ENCODE measurements at regions not wholly inside any gene's neighbourhood (a gene's known extent, or its start where the extent isn't known, plus 50 kb on each side); places are given as distances from the start of the nearest gene placed in this dataset.

DNA sequence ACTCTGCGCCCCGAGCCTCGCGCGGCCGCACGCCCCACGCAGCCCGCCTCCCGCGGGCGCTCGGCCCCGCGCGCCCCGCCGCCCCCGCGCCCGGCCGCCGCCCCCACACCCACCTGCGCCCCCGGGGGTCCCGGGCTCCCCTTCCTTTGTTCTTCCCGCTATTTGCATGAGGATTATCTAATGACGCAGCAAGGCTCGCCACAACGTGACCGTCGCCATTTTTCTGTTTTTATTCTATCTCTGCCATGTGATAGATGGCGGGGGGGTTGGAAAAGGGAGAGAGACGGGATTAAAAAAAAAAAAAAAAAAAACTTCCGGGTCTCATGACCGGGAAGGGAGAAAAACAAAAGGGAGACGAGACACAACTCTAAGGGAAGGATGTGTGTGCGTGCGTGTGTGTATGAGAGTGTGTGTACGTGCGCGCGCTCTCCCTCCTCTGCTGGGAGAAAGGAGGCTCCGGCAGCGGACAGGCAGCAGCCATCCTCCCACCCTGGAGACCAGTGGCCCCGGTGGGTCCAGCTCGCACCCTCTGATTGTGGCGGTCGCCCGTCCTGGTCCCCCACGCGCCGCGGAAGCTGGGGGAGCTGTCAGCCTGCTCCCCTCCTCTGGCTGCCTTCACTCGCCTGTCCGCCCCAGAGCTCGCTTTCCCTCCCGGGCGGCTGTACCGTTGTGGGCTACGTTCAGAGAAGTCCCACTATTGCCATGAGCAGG lies 80.4 kb upstream of the AK4 start:
- FAIRE-seq (peak; percentile 73), DNase-seq (ENCODE audit: insufficient read length, low spot score) (peak; percentile 30)
- TF ChIP-seq POU2F2 (IDR thresholded peaks at IDR 0.05; ENCODE audit: low read depth, low read length) (no peak), TAF1 (IDR thresholded peaks at IDR 0.05; ENCODE audit: low read depth, low read length) (0 out of 2 replicates have a peak, but pooled peaks have one; percentile 40), PAX5 (IDR thresholded peaks at IDR 0.05; ENCODE audit: insufficient read depth, low read length, severe bottlenecking) (no peak)

DNA sequence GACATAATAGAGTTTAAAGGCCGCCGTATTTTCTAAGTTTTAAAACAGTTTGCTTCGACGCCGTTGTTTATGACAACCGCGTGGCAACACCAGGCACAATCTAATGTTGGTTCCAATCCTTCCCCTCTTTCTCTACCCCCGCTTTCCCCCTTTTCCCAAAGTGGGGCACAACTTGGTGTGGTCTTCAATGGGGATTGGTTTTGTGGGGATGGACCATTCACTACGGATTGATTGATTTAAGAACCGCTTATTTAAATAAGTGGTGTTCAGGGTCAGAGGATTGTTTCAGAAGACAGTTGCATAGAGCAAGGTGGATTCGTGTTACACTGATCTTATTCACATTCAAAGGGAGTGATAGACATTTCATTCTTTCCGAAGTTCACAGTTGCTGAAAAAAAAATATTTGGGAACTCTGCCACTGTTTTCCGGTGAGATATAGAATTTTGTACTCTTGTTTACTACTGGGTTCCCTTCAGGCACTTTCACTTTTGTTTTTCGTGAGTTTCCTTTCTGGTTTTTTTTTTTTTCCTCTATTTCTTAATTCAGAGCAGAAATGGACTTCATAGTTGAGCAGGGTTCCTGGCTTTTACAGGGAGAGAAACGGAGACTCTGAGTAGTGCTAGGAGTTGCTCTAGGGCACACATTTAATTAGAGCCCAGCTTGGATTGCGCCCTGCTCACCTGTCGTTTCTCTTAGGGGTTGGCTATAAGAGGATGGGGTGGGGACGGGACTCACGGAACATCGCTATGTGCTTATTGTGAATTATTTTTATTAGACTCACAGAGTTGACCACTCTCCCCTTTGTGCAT lies 79.6 kb upstream of the AK4 start:
- DNase-seq (ENCODE audit: insufficient read length, low spot score) = peak; percentile 15
- FAIRE-seq = no peak

DNA sequence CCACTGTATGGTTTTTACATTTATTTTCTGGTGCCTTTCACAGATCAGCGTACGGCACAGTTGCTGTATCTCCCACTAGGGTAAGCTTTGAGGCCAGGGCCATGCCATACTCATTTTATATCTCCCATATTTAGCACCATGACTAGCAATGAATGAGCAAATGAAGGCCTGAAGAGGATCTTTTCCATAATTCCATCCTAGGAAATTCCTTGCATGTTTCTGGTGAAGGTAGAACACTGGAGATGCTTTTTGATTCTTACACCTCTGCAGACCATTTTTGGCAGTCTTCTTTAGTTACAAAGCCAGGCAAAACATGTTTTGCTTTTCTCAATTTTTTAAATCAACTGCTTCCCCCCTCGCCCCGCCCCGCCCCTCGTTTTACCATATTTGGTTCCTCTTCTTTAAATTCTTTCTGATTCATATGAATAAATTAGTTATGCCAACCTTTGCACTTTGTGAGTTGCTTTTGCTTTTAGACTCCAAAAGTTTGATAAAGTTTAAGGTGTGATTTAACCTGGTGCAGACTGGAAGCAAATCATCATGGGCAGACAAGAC lies 78.9 kb upstream of the AK4 start:
- no peak for TF ChIP-seq POLR2A (IDR thresholded peaks at IDR 0.05; ENCODE audit: low read depth, low read length)
- no peak for TF ChIP-seq TAF1 (IDR thresholded peaks at IDR 0.05; ENCODE audit: low read depth, low read length)
- no peak for TF ChIP-seq POU2F2 (IDR thresholded peaks at IDR 0.05; ENCODE audit: low read depth, low read length)
- TF ChIP-seq POLR2AphosphoS5 (IDR thresholded peaks at IDR 0.05; ENCODE audit: low read depth, low read length) = no peak
- no peak for TF ChIP-seq PAX5 (IDR thresholded peaks at IDR 0.05; ENCODE audit: insufficient read depth, low read length, severe bottlenecking)
- no peak for TF ChIP-seq SPI1 (IDR thresholded peaks at IDR 0.05; ENCODE audit: low read depth, low read length)
- FAIRE-seq (no peak), DNase-seq (ENCODE audit: insufficient read length, low spot score) (no peak)

More for the DNA sequence above, 79.6 kb upstream of the AK4 start:
- no peak for TF ChIP-seq POLR2A (IDR thresholded peaks at IDR 0.05; ENCODE audit: low read depth, low read length)
- no peak for TF ChIP-seq POU2F2 (IDR thresholded peaks at IDR 0.05; ENCODE audit: low read depth, low read length)
- no peak for TF ChIP-seq POLR2AphosphoS5 (IDR thresholded peaks at IDR 0.05; ENCODE audit: low read depth, low read length)
- no peak for TF ChIP-seq SPI1 (IDR thresholded peaks at IDR 0.05; ENCODE audit: low read depth, low read length)
- TF ChIP-seq PAX5 (IDR thresholded peaks at IDR 0.05; ENCODE audit: insufficient read depth, low read length, severe bottlenecking) = no peak

- TF ChIP-seq POU2F2 (IDR thresholded peaks at IDR 0.05; ENCODE audit: low read depth, low read length) = no peak
- DNase-seq (ENCODE audit: insufficient read length, low spot score) = no peak
- no peak for FAIRE-seq
Observed at GRCh38 chr1:65072845-65073244, 75.2 kb upstream of the AK4 start.

DNA sequence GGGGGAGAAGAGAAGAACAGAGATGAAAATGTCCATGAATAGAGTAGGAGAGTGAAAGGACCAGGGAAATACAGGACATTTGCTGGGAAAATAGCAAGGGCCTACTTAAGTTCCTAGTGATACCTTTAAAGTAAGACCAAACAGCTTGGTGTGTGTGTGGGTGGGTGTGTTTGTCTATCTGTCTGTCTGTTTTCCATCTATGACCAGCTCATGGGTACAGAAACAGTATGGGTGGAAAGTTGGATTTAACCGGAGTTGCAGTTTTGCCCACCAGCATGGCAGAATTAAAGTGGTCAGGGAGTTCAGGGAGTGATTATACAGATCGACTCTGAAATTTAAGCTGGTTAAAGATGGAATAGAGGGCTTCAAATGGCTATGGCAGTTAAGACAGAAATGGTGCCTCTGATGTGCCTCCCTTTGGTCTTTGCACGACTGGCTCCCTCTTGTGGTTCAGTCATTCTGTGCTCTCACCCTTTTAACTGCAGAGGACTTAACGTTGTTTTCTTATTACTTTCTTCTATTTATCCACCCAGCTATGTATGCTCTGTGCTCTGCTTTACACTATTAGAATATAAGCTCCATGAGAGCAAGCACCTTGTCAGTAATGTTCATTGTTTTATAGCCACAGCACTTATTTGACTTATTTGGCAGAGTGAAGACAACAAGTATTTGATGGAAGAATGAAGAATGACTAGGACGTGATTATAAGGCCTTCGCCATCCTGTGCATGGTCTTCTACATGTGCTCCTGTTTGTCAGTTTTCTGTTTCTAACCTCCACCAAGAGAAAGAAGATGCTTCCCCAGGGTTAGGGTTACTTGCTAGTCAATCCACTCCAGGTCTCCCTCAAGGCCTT lies 72.7 kb upstream of the AK4 start:
- TF ChIP-seq POU2F2 (IDR thresholded peaks at IDR 0.05; ENCODE audit: low read depth, low read length) (no peak), TAF1 (IDR thresholded peaks at IDR 0.05; ENCODE audit: low read depth, low read length) (no peak), POLR2AphosphoS5 (IDR thresholded peaks at IDR 0.05; ENCODE audit: low read depth, low read length) (no peak), PAX5 (IDR thresholded peaks at IDR 0.05; ENCODE audit: insufficient read depth, low read length, severe bottlenecking) (no peak), SPI1 (IDR thresholded peaks at IDR 0.05; ENCODE audit: low read depth, low read length) (no peak), POLR2A (IDR thresholded peaks at IDR 0.05; ENCODE audit: low read depth, low read length) (no peak)
- DNase-seq (ENCODE audit: insufficient read length, low spot score) = peak; percentile 45
- FAIRE-seq = peak; percentile 82

DNA sequence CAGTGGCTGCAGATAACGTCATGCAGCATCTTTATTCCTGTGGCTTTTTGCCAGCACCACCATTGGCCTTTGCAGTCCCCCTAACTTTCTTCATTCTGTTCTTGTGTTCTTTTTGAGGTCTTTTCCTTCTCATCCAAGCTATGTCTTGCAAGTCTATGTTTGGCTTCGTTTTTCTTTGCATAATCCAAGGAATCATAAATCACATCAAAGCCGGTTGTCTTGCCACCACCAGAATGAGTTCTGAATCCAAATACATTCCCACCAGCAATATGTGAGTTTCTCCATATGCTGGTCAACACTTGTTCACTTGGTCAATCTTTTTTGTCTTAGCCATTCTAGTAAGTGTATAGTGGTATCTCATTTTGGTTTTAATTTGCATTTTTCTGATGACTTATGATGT lies 70.6 kb upstream of the AK4 start:
- DNase-seq (ENCODE audit: insufficient read length, low spot score) = no peak
- TF ChIP-seq POLR2AphosphoS5 (IDR thresholded peaks at IDR 0.05; ENCODE audit: low read depth, low read length) (no peak), TAF1 (IDR thresholded peaks at IDR 0.05; ENCODE audit: low read depth, low read length) (no peak), SPI1 (IDR thresholded peaks at IDR 0.05; ENCODE audit: low read depth, low read length) (no peak), POU2F2 (IDR thresholded peaks at IDR 0.05; ENCODE audit: low read depth, low read length) (no peak), POLR2A (IDR thresholded peaks at IDR 0.05; ENCODE audit: low read depth, low read length) (no peak), PAX5 (IDR thresholded peaks at IDR 0.05; ENCODE audit: insufficient read depth, low read length, severe bottlenecking) (no peak)
- FAIRE-seq = no peak

GRCh38 chr1:65079941-65080340 lies 68.1 kb upstream of the AK4 start:
- FAIRE-seq = no peak
- DNase-seq (ENCODE audit: insufficient read length, low spot score) = no peak
- TF ChIP-seq SPI1 (IDR thresholded peaks at IDR 0.05; ENCODE audit: low read depth, low read length) (no peak), POLR2A (IDR thresholded peaks at IDR 0.05; ENCODE audit: low read depth, low read length) (no peak), POU2F2 (IDR thresholded peaks at IDR 0.05; ENCODE audit: low read depth, low read length) (no peak), TAF1 (IDR thresholded peaks at IDR 0.05; ENCODE audit: low read depth, low read length) (no peak), POLR2AphosphoS5 (IDR thresholded peaks at IDR 0.05; ENCODE audit: low read depth, low read length) (no peak), PAX5 (IDR thresholded peaks at IDR 0.05; ENCODE audit: insufficient read depth, low read length, severe bottlenecking) (no peak)

DNA sequence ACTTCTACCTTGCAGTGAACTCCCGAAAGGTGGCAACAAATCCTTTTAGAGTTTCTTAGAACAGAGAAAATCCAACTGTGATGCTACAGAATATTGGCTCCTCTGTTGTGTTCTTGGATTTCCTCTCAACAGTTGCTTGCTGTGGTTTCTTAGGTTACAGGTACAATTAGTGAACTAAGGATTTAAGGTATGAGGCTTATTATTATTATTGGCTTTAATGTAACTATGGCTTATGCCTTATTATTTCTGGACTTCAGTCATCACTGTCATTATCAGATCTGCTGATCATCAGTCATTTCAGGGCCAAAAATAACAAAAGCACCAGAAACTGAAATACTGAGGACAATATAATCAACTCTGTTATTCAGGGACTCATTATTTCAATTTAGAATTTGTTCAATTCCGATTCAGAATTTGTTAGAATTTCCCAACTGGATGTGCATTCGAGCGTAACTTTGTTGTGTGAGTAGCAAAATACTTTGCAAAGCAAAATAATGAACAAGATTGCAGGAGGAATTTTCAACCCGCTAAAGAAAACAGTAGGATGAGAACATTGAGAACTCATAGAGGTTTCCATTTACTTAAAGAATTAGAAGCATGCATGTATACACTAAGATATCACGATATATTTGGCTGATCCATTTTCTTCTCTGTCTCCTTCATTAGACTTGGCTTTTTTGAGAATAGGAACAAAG lies 65.5 kb upstream of the AK4 start:
- no peak for TF ChIP-seq SPI1 (IDR thresholded peaks at IDR 0.05; ENCODE audit: low read depth, low read length)
- TF ChIP-seq POLR2A (IDR thresholded peaks at IDR 0.05; ENCODE audit: low read depth, low read length) = no peak
- no peak for TF ChIP-seq PAX5 (IDR thresholded peaks at IDR 0.05; ENCODE audit: insufficient read depth, low read length, severe bottlenecking)
- TF ChIP-seq TAF1 (IDR thresholded peaks at IDR 0.05; ENCODE audit: low read depth, low read length) = no peak
- no peak for TF ChIP-seq POLR2AphosphoS5 (IDR thresholded peaks at IDR 0.05; ENCODE audit: low read depth, low read length)
- TF ChIP-seq POU2F2 (IDR thresholded peaks at IDR 0.05; ENCODE audit: low read depth, low read length) = no peak
- FAIRE-seq (no peak), DNase-seq (ENCODE audit: insufficient read length, low spot score) (no peak)
